OCI-LY3 (cell line): ENCODE measurements at regions not wholly inside any gene's neighbourhood (a gene's known extent, or its start where the extent isn't known, plus 50 kb on each side); places are given as distances from the start of the nearest gene placed in this dataset.

Experiments
- CTCF ChIP-seq: fragments of 200-600, 300-600 bp; sonication (generic); IDR thresholded peaks from 2 replicates; pipeline ENCODE4 v1.5.1; 2014; ENCODE audit warnings: antibody characterized with exemption, low read length, low read depth
- EZH2phosphoT487 ChIP-seq: fragments of 200-600 bp; shearing (Covaris generic); IDR thresholded peaks from 2 replicates; pipeline ENCODE4 v1.6.1; 2018; ENCODE audit warnings: antibody characterized with exemption, mixed run types, low read depth

- TF ChIP-seq CTCF (no peak), EZH2phosphoT487 (no peak)
Observed at GRCh38 chr14:41972531-41972930, 365.9 kb downstream of the LRFN5 start.
